Inferior parietal cortex (tissue), 1 donor: ENCODE measurements at regions not wholly inside any gene's neighbourhood (a gene's known extent, or its start where the extent isn't known, plus 50 kb on each side); places are given as distances from the start of the nearest gene placed in this dataset.

ENCODE experiments used
- DNase-seq: peaks from one replicate; pipeline ENCODE4 v3.0.0-alpha.2; 2016; ENCODE audit errors: extremely low spot score

- no peak for DNase-seq
Observed at GRCh38 chr2:120881981-120882788, 146.5 kb downstream of the GLI2 start.

- no peak for DNase-seq
Observed at GRCh38 chr2:120883607-120884440, 148.2 kb downstream of the GLI2 start.

GRCh38 chr2:120884472-120885290, 149.0 kb downstream of the GLI2 start:
- no peak for DNase-seq

GRCh38 chr2:120885321-120885720, 149.7 kb downstream of the GLI2 start:
- DNase-seq, result no peak

GRCh38 chr2:120885749-120886148, 150.1 kb downstream of the GLI2 start:
- no peak for DNase-seq

- no peak for DNase-seq
Observed at GRCh38 chr2:120886534-120887319, 151.1 kb downstream of the GLI2 start.

GRCh38 chr2:120887320-120887697, 151.6 kb downstream of the GLI2 start:
- no peak for DNase-seq

- DNase-seq, result no peak
Observed at GRCh38 chr2:120887741-120888231, 152.1 kb downstream of the GLI2 start.

- DNase-seq, result no peak
Observed at GRCh38 chr2:120888851-120889250, 153.2 kb downstream of the GLI2 start.

GRCh38 chr2:120889936-120890335, 154.3 kb downstream of the GLI2 start:
- no peak for DNase-seq

GRCh38 chr2:120890566-120891360, 155.1 kb downstream of the GLI2 start:
- no peak for DNase-seq

- DNase-seq, result no peak
Observed at GRCh38 chr2:120892271-120892966, 156.8 kb downstream of the GLI2 start.

GRCh38 chr2:120892967-120893667, 157.4 kb downstream of the GLI2 start:
- no peak for DNase-seq

GRCh38 chr2:120893811-120894584, 158.3 kb downstream of the GLI2 start:
- no peak for DNase-seq

GRCh38 chr2:120894966-120895365, 159.3 kb downstream of the GLI2 start:
- DNase-seq, result no peak

- no peak for DNase-seq
Observed at GRCh38 chr2:120896126-120896525, 160.5 kb downstream of the GLI2 start.

- DNase-seq, result no peak
Observed at GRCh38 chr2:120896901-120897300, 161.2 kb downstream of the GLI2 start.

GRCh38 chr2:120897399-120897798, 161.7 kb downstream of the GLI2 start:
- DNase-seq, result no peak
